Transverse colon (tissue), 4 donors: ENCODE measurements at regions not wholly inside any gene's neighbourhood (a gene's known extent, or its start where the extent isn't known, plus 50 kb on each side); places are given as distances from the start of the nearest gene placed in this dataset.

Experiments
- POLR2A ChIP-seq: fragments of 450-650 bp; IDR thresholded peaks from one replicate; pipeline ENCODE4 v1.6.1; 2016; ENCODE audit warnings: antibody characterized with exemption, mild to moderate bottlenecking, moderate library complexity
- POLR2AphosphoS5 ChIP-seq, 3 donors: sonication (generic); formaldehyde crosslinking; IDR thresholded peaks; one replicate each; pipeline ENCODE4 v1.6.1; 2016; ENCODE audit warnings: antibody characterized with exemption in 3 of 3
- TF ChIP-seq, protein P1 (sequence below), 5 experiments: fragments of 200-600 bp in 3 of 5; fragments of 450-650 bp in 2 of 5; sonication (generic) in 3 of 5; IDR thresholded peaks; 1 replicate in 2 of 5; 2 replicates in 3 of 5; pipeline ENCODE4 v1.5.1; 2016 to 2017; ENCODE audit warnings: antibody characterized with exemption in 5 of 5, inconsistent platforms in 3 of 5, mild to moderate bottlenecking in 2 of 5, moderate library complexity in 1 of 5

DNA sequence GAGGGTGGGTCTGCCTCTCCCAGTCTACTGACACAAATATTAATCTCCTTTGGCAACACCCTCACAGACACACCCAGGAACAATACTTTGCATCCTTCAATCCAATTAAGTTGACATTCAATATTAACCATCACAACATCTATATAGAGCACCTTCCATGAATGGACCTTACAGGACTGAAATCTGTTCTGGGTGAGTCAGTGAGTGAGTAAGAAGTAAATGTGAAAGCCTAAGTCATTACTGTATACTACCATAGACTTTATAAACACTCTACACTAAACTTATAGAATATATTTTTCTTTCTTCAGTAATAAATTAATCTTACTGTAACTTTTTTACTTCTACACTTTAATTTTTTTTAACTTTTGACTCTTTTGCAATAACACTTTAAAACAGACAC, 993.8 kb upstream of the MAP3K7 start:
- TF ChIP-seq POLR2A (no peak), POLR2AphosphoS5 (IDR thresholded peaks at IDR 0.05) (no peak)
- TF ChIP-seq, protein P1, sequence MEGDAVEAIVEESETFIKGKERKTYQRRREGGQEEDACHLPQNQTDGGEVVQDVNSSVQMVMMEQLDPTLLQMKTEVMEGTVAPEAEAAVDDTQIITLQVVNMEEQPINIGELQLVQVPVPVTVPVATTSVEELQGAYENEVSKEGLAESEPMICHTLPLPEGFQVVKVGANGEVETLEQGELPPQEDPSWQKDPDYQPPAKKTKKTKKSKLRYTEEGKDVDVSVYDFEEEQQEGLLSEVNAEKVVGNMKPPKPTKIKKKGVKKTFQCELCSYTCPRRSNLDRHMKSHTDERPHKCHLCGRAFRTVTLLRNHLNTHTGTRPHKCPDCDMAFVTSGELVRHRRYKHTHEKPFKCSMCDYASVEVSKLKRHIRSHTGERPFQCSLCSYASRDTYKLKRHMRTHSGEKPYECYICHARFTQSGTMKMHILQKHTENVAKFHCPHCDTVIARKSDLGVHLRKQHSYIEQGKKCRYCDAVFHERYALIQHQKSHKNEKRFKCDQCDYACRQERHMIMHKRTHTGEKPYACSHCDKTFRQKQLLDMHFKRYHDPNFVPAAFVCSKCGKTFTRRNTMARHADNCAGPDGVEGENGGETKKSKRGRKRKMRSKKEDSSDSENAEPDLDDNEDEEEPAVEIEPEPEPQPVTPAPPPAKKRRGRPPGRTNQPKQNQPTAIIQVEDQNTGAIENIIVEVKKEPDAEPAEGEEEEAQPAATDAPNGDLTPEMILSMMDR (IDR thresholded peaks at IDR 0.05), result no peak
